C4-2B (cell line): ENCODE measurements at regions not wholly inside any gene's neighbourhood (a gene's known extent, or its start where the extent isn't known, plus 50 kb on each side); places are given as distances from the start of the nearest gene placed in this dataset.

Experiments used
- CTCF ChIP-seq: fragments of 450-650 bp; conservative IDR thresholded peaks from 2 replicates; pipeline ENCODE4 v1.5.1; 2017; ENCODE audit warnings: mild to moderate bottlenecking
- ZFX ChIP-seq: fragments of 450-650 bp; IDR thresholded peaks from 2 replicates; pipeline ENCODE4 v1.6.1; 2017

DNA sequence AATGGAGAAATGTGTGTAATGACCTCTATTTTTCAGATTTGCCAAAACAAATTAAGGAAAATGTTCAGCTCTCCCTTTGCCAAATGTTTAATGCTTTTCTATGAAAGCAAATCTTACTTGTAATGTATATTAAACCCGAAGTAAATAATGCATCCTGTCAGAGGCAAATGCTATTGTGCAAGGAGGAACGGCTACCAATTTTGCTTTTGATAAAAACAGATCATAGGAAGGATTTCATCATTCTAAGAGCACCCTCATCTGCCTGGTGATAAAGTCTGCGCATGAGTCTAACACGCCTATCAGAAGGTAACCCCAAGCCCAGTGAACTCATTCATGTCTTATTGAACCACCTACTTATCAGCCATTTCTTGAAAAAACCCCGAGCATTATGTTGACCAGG is 412.4 kb upstream of the MKI67 start:
- TF ChIP-seq CTCF (no peak), ZFX (no peak)
